Mesendoderm (in vitro differentiated cells): ENCODE measurements at regions not wholly inside any gene's neighbourhood (a gene's known extent, or its start where the extent isn't known, plus 50 kb on each side); places are given as distances from the start of the nearest gene placed in this dataset.

Experiments used
- DNase-seq: peaks from one replicate; pipeline ENCODE4 v3.0.0; 2013
- H2AK5ac ChIP-seq: 2 replicates; pipeline ENCODE4 v1.6.1; 2013; ENCODE audit warnings: low read length, inconsistent platforms
- H2BK120ac ChIP-seq: 2 replicates; pipeline ENCODE4 v1.6.1; 2013; ENCODE audit warnings: low read depth, mild to moderate bottlenecking, low read length, moderate library complexity, mixed read lengths
- H2BK15ac ChIP-seq: replicated peaks from 2 replicates; pipeline ENCODE4 v1.6.1; 2013; ENCODE audit warnings: low read depth, mild to moderate bottlenecking, moderate library complexity
- H2BK5ac ChIP-seq: 2 replicates; pipeline ENCODE4 v1.6.1; 2013; ENCODE audit warnings: low read length, inconsistent platforms
- H3K18ac ChIP-seq: 2 replicates; pipeline ENCODE4 v1.6.1; 2013; ENCODE audit warnings: mild to moderate bottlenecking, low read length, mixed read lengths
- H3K23ac ChIP-seq: one replicate; pipeline ENCODE4 v1.6.1; 2013; ENCODE audit warnings: low read length
- H3K27ac ChIP-seq: 2 replicates; pipeline ENCODE4 v1.5.1; 2013; ENCODE audit warnings: low read depth, mild to moderate bottlenecking, inconsistent platforms, low read length, moderate library complexity
- H3K27me3 ChIP-seq: 2 replicates; pipeline ENCODE4 v1.6.1; 2013; ENCODE audit warnings: low read length, control low read depth, mild to moderate bottlenecking, inconsistent platforms; ENCODE audit not compliant: insufficient read depth, poor library complexity
- H3K36me3 ChIP-seq: 2 replicates; pipeline ENCODE4 v1.6.1; 2013; ENCODE audit warnings: low read length, inconsistent platforms; ENCODE audit not compliant: control insufficient read depth, insufficient read depth
- H3K4ac ChIP-seq: one replicate; pipeline ENCODE4 v1.6.1; 2013; ENCODE audit warnings: low read depth, mild to moderate bottlenecking, low read length, moderate library complexity
- H3K4me1 ChIP-seq: 2 replicates; pipeline ENCODE4 v1.6.1; 2013; ENCODE audit warnings: low read depth, low read length, inconsistent platforms; ENCODE audit not compliant: control insufficient read depth
- H3K4me2 ChIP-seq: 2 replicates; pipeline ENCODE4 v1.6.1; 2013; ENCODE audit warnings: low read length
- H3K4me3 ChIP-seq: 2 replicates; pipeline ENCODE4 v1.5.1; 2013; ENCODE audit warnings: mild to moderate bottlenecking, low read length
- H3K56ac ChIP-seq: one replicate; pipeline ENCODE4 v1.6.1; 2013; ENCODE audit warnings: low read length
- H3K79me1 ChIP-seq: 2 replicates; pipeline ENCODE4 v1.6.1; 2013; ENCODE audit warnings: low read length, inconsistent platforms
- H3K79me2 ChIP-seq: 2 replicates; pipeline ENCODE4 v1.6.1; 2013; ENCODE audit warnings: mild to moderate bottlenecking, low read length; ENCODE audit not compliant: control insufficient read depth, insufficient read depth
- H3K9ac ChIP-seq: 2 replicates; pipeline ENCODE4 v1.6.1; 2013; ENCODE audit warnings: low read length, inconsistent platforms
- H4K5ac ChIP-seq: one replicate; pipeline ENCODE4 v1.6.1; 2013; ENCODE audit warnings: low read length
- H4K8ac ChIP-seq: one replicate; pipeline ENCODE4 v1.6.1; 2013; ENCODE audit warnings: low read depth, mild to moderate bottlenecking, control low read depth, low read length, moderate library complexity
- WGBS: extraction: QIAGEN DNeasy Blood & Tissue Kit; methylation state at CpG from one replicate; pipeline ENCODE4 v1.1.7; 2013; ENCODE audit warnings: low lambda C conversion rate, missing lambda C conversion rate; ENCODE audit not compliant: insufficient coverage; ENCODE audit errors: extremely low coverage; 5-methylcytosine and 5-hydroxymethylcytosine counted together

GRCh38 chr20:7710440-7710839, 229.8 kb downstream of the HAO1 start:
- WGBS = 100% methylated on average over 1 of the region's 8 CpGs
- Histone ChIP-seq H2BK15ac (no peak overlapping the region), H4K8ac (no peak overlapping the region), H3K27ac (no peak overlapping the region), H3K4me2 (no peak overlapping the region), H3K9ac (no peak overlapping the region), H3K23ac (no peak overlapping the region), H4K5ac (no peak overlapping the region), H2BK5ac (no peak overlapping the region), H3K27me3 (no peaks in the 10 kb centered on the region), H3K56ac (no peak overlapping the region), H3K4ac (no peak overlapping the region), H3K18ac (no peak overlapping the region), H3K79me2 (no peaks in the 10 kb centered on the region), H3K4me1 (no peaks in the 10 kb centered on the region), H2BK120ac (no peak overlapping the region), H3K36me3 (no peaks in the 10 kb centered on the region), H3K4me3 (no peak overlapping the region), H2AK5ac (no peak overlapping the region), H3K79me1 (no peaks in the 10 kb centered on the region)
- no peak for DNase-seq

GRCh38 chr20:7712661-7713060, 227.6 kb downstream of the HAO1 start:
- no CpG with 5 or more reads among the region's 1 CpG for WGBS

DNA sequence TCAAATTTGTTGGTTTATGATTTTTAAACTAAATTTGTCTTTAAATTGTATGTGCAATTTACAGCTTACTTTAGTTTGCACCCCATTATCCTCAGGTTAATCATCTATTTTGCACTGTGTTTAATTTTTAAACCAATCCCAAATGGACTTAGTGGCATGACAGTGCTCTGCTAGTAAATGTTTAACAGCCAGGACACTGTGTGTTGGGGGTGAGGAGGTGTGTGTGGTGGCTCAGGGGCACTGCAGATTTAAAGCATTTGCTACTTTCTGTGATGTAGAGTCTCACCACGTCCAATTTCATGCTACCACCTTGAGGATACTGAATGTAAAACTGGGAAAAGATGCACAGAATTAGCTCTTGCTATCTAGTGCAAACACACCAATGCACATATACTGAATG, 225.7 kb downstream of the HAO1 start:
- H3K27ac ChIP-seq = no peak overlapping the region
- H3K9ac ChIP-seq = no peak overlapping the region
- H3K4me1 ChIP-seq = no peaks in the 10 kb centered on the region
- no peak overlapping the region for H3K18ac ChIP-seq
- H2BK5ac ChIP-seq = no peak overlapping the region
- H2BK120ac ChIP-seq = no peak overlapping the region
- H3K23ac ChIP-seq = no peak overlapping the region
- no peak overlapping the region for H3K4ac ChIP-seq
- H3K79me1 ChIP-seq = no peaks in the 10 kb centered on the region
- no peaks in the 10 kb centered on the region for H3K36me3 ChIP-seq
- H4K8ac ChIP-seq = no peak overlapping the region
- H2BK15ac ChIP-seq = no peak overlapping the region
- H3K4me3 ChIP-seq = no peak overlapping the region
- H2AK5ac ChIP-seq = no peak overlapping the region
- no peak overlapping the region for H3K56ac ChIP-seq
- no peaks in the 10 kb centered on the region for H3K27me3 ChIP-seq
- no peaks in the 10 kb centered on the region for H3K79me2 ChIP-seq
- H3K4me2 ChIP-seq = no peak overlapping the region
- WGBS = no CpG with 5 or more reads among the region's 1 CpG
- DNase-seq = no peak
- no peak overlapping the region for H4K5ac ChIP-seq

More at GRCh38 chr20:7712661-7713060, 227.6 kb downstream of the HAO1 start:
- Histone ChIP-seq H2BK120ac (no peak overlapping the region), H3K4ac (no peak overlapping the region), H4K5ac (no peak overlapping the region), H3K4me1 (no peaks in the 10 kb centered on the region), H4K8ac (no peak overlapping the region), H3K27me3 (no peaks in the 10 kb centered on the region), H3K4me2 (no peak overlapping the region), H2BK5ac (no peak overlapping the region), H3K18ac (no peak overlapping the region), H3K79me2 (no peaks in the 10 kb centered on the region), H3K23ac (no peak overlapping the region), H3K36me3 (no peaks in the 10 kb centered on the region), H3K56ac (no peak overlapping the region), H3K27ac (no peak overlapping the region), H2AK5ac (no peak overlapping the region), H3K79me1 (no peaks in the 10 kb centered on the region), H3K4me3 (no peak overlapping the region), H3K9ac (no peak overlapping the region), H2BK15ac (no peak overlapping the region)
- DNase-seq = no peak

DNA sequence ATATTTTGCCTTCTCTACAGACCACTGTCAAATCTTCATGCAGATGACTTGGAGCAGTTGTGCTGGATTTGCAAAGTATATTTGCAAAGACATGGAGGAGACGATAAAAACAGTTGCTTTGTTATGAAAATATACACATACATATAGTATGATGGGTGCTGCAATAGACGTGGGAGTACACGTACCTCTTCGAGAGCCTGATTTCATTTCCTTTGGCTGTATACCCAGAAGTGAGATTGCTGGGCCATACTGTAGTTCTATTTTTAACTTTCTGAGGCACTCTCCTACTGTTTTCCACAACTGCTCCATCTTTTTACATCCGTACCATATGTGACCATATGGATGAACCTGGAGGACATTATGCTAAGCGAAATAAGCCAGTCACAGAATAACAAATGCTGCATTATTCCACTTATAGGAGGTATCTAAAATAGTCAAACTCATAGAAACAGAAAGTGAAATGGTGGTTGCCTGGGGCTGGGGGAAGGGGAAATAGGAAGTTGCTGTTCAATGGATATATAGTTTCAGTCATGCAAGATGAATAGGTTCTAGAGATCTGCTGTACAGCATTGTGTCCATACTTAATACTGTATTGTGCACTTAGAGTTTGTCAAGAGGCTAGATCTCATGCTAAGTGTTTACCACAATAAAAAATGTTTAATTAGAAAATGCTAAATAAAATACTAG, 223.8 kb downstream of the HAO1 start:
- DNase-seq = no peak
- no peaks in the 10 kb centered on the region for H3K36me3 ChIP-seq
- H4K8ac ChIP-seq = no peak overlapping the region
- H2BK15ac ChIP-seq = no peak overlapping the region
- H3K23ac ChIP-seq = no peak overlapping the region
- no peak overlapping the region for H4K5ac ChIP-seq
- no peaks in the 10 kb centered on the region for H3K27me3 ChIP-seq
- WGBS = no CpG with 5 or more reads among the region's 6 CpGs
- H3K18ac ChIP-seq = no peak overlapping the region
- no peak overlapping the region for H3K4me2 ChIP-seq
- no peaks in the 10 kb centered on the region for H3K79me1 ChIP-seq
- no peak overlapping the region for H3K4me3 ChIP-seq
- H3K9ac ChIP-seq = no peak overlapping the region
- H3K56ac ChIP-seq = no peak overlapping the region
- no peak overlapping the region for H2BK120ac ChIP-seq
- no peak overlapping the region for H3K4ac ChIP-seq
- no peak overlapping the region for H2AK5ac ChIP-seq
- H3K79me2 ChIP-seq = no peaks in the 10 kb centered on the region
- H3K4me1 ChIP-seq = no peaks in the 10 kb centered on the region
- H3K27ac ChIP-seq = no peak overlapping the region
- no peak overlapping the region for H2BK5ac ChIP-seq

DNA sequence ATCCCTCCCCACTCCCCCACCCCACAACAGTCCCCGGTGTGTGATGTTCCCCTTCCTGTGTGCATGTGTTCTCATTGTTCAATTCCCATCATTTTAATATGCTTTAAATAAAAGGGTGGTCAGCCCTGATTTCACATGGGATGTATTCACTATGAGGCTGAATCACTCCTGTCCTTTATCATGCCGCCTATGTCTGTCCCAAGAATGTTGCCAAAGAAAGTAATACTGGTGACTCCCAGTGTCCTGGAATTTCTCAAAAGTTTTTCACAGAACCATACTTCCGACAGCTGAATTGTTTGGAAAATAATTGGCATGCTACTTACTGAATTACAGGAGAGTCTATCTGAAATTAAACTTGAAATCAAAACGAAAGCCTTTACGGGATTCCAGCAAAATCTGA, 217.7 kb downstream of the HAO1 start:
- Histone ChIP-seq H3K36me3 (no peaks in the 10 kb centered on the region), H3K4me2 (no peak overlapping the region), H3K56ac (no peak overlapping the region), H4K5ac (no peak overlapping the region), H3K18ac (no peak overlapping the region), H2BK120ac (no peak overlapping the region), H4K8ac (no peak overlapping the region), H3K4me1 (no peaks in the 10 kb centered on the region), H3K23ac (no peak overlapping the region), H3K27ac (no peak overlapping the region), H3K4me3 (no peak overlapping the region), H3K27me3 (no peaks in the 10 kb centered on the region), H2AK5ac (no peak overlapping the region), H2BK15ac (no peak overlapping the region), H3K79me1 (no peaks in the 10 kb centered on the region), H3K4ac (no peak overlapping the region), H3K79me2 (no peaks in the 10 kb centered on the region), H3K9ac (no peak overlapping the region), H2BK5ac (no peak overlapping the region)
- DNase-seq = no peak
- no CpG with 5 or more reads among the region's 5 CpGs for WGBS

GRCh38 chr20:7723284-7723683, 217.0 kb downstream of the HAO1 start:
- WGBS = no CpG with 5 or more reads among the region's 1 CpG
- no peak overlapping the region for H3K9ac ChIP-seq
- H3K4me2 ChIP-seq = no peak overlapping the region
- H3K4me1 ChIP-seq = no peaks in the 10 kb centered on the region
- H3K4ac ChIP-seq = no peak overlapping the region
- H3K23ac ChIP-seq = no peak overlapping the region
- no peak overlapping the region for H2BK5ac ChIP-seq
- H3K18ac ChIP-seq = no peak overlapping the region
- H3K79me2 ChIP-seq = no peaks in the 10 kb centered on the region
- H4K8ac ChIP-seq = no peak overlapping the region
- H2BK15ac ChIP-seq = no peak overlapping the region
- no peak overlapping the region for H2BK120ac ChIP-seq
- DNase-seq = no peak
- no peak overlapping the region for H3K56ac ChIP-seq
- H3K79me1 ChIP-seq = no peaks in the 10 kb centered on the region
- H4K5ac ChIP-seq = no peak overlapping the region
- no peaks in the 10 kb centered on the region for H3K27me3 ChIP-seq
- H3K4me3 ChIP-seq = no peak overlapping the region
- H2AK5ac ChIP-seq = no peak overlapping the region
- H3K36me3 ChIP-seq = no peaks in the 10 kb centered on the region
- no peak overlapping the region for H3K27ac ChIP-seq
